Omental fat pad (tissue), 3 donors: ENCODE measurements at regions not wholly inside any gene's neighbourhood (a gene's known extent, or its start where the extent isn't known, plus 50 kb on each side); places are given as distances from the start of the nearest gene placed in this dataset.
"Not testable (repeated sequence)": the region's sequence is repeated elsewhere in the genome, so short reads cannot be mapped to it uniquely, and the experiment has no call there.

Experiments used
- ATAC-seq: fragments of 150-250 bp; one replicate; pipeline ENCODE4 v1.9.1; 2016; ENCODE audit warnings: mild to moderate bottlenecking, moderate library complexity; ENCODE audit not compliant: low FRiP score
- DNase-seq: peaks from one replicate; pipeline ENCODE4 v3.0.0-alpha.2; 2019; ENCODE audit warnings: low spot score
- TF ChIP-seq, protein P1 (sequence below), 3 donors: fragments of 450-650 bp; IDR thresholded peaks; one replicate each; pipeline ENCODE4 v1.5.1; 2016 to 2017; ENCODE audit warnings: antibody characterized with exemption in 3 of 3, mild to moderate bottlenecking in 3 of 3, moderate library complexity in 2 of 3

DNA sequence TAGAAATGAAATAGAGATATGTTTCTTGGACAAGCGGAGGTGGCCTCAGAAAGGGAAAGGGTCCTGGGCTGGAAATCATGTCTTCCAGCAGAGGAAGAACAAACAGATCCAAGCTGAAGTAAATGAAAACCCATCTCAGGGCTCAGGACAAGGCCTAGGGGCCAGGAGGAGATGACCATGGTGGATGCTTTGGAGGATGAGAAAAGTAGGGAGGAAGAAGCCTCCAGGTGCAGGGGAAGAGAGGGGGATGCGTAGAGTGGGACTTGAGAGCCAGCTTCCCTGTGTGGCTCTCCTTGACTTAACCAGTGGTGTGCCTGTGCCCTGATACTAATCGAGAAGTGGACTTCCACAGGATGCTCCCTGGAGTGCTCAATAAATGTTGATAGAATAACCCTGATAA is 203.2 kb downstream of the FAM43A start:
- TF ChIP-seq, protein P1, sequence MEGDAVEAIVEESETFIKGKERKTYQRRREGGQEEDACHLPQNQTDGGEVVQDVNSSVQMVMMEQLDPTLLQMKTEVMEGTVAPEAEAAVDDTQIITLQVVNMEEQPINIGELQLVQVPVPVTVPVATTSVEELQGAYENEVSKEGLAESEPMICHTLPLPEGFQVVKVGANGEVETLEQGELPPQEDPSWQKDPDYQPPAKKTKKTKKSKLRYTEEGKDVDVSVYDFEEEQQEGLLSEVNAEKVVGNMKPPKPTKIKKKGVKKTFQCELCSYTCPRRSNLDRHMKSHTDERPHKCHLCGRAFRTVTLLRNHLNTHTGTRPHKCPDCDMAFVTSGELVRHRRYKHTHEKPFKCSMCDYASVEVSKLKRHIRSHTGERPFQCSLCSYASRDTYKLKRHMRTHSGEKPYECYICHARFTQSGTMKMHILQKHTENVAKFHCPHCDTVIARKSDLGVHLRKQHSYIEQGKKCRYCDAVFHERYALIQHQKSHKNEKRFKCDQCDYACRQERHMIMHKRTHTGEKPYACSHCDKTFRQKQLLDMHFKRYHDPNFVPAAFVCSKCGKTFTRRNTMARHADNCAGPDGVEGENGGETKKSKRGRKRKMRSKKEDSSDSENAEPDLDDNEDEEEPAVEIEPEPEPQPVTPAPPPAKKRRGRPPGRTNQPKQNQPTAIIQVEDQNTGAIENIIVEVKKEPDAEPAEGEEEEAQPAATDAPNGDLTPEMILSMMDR (IDR thresholded peaks at IDR 0.05) = no peak
- ATAC-seq (no peak), DNase-seq (no peak)

DNA sequence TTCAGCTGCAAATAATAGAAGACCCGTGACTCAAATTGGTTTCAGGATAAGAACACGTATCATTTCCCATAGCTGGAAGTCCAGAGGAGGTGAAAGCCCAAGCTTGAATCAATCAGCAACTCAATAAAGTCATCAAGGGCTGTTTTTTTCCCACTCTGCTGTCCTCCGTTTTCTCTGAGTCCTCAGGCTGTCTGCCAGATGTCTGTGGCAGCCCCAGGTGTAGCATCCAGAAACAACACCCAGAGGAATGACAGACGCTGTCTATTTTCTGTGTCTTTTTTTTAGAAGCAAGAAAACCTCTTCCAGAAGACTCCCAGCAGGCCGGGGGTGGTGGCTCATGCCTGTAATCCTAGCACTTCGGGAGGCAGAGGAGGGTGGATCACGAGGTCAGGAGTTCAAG is 204.4 kb downstream of the FAM43A start:
- ATAC-seq (no peak), DNase-seq (no peak)
- TF ChIP-seq, protein P1 (IDR thresholded peaks at IDR 0.05) = no peak

DNA sequence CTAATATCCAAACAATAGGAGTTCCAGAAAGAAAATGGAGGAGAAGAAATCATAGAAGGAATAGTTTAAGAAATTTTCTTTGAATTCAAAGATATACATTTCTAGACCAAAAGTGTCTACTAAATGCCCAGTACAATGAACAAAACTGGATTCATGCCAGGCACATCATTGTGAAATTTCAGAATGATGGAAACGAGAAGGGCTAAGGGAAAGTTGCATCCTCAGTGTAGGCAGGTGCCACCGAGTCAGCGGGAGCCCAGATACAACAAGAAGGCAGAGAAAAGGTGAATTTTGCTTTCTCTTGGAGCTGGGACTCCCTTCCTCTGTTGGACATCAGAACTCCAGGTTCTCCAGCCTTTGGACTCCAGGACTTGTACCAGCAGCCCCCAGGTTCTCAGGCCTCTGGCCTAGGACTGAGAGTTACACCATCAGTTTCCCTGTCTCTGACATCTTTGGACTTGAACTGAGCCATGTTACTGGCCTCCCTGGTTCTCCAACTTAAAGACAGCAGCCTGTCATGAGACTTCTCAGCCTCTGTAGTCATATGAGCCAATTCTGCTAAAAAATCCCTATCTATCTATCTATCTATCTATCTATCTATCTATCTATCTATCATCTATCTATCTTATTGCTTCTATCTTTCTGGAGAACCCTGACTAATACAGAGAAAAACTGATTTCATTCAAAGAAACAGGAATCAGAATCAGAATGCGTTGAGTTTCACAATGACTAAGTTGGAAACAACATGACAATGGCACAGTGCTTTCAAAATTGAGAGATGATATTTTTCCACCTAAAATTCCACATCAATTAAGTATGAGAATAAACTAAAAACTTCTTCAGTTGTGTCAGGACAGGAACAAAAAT is 207.7 kb downstream of the FAM43A start:
- DNase-seq = no peak
- no peak for ATAC-seq
- TF ChIP-seq, protein P1 (IDR thresholded peaks at IDR 0.05) = no peak

DNA sequence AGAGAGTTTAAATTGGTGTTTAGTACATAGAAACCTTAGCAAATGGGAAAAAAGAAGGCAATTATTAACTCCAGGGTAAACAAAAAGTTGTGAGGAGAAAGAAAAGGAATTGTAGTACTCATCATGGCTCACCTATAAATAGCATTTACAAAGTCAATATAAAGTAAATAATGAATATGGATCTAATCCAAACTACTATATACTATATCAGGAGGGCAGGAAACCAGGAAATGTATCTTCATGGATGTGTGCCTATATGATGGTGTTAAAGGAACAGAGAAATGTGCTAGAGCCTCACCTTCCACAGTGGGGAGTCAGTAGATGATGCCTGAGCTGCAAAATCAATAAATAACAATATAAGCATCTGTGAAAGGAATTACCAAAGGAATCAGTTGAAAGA is 208.9 kb downstream of the FAM43A start:
- ATAC-seq = no peak
- TF ChIP-seq, protein P1 (IDR thresholded peaks at IDR 0.05) = no peak

DNA sequence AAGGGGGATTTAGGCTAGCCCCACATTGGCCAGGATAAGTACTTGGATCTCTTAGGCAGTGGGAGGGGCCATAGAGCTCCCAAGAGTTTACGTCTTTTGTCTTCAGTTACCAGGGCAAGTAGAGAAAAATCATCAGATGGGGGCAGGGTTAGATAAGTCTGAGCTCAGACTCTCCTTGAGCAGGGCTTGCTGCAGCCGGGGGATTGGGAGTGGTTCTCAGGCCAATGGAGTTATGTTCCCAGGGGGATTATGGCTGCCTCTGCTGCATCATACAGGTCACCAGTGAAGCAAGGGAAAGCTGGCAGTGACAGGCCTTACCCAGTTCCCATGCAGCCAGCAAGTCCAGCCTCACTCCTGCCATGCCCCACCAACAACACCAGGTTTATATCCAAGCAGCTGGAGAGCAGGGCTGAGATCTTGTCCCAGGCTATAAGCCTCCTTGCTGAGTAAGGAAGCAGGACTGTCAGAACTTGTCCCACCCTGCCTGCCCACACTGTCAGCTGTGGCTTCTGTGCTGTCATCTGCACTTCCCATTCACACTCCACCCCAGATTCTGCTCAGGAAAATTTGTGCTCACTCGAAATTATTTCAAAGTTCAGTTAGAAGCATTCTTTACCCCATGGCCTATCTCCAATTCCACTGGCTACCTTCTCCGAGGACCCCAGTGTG is 215.3 kb downstream of the FAM43A start:
- TF ChIP-seq, protein P1 (IDR thresholded peaks at IDR 0.05) = no peak
- DNase-seq (no peak), ATAC-seq (no peak)

More for the DNA sequence above, 208.9 kb downstream of the FAM43A start:
- DNase-seq = no peak

DNA sequence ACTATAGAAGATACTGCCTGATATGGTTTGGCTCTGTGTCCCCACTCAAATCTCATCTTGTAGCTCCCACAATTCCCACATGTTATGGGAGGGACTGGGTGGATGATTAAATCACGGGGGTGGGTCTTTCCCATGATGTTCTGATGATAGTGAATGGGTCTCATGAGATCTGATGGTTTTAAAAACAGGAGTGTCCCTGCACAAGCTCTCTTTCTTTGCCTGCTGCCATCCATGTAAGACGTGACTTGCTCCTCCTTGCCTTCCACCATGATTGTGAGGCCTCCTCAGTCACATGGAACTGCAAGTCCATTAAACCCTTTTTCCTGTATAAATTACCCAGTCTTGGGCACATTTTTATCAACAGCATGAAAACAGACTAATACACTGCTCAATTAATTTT is 217.8 kb downstream of the FAM43A start:
- DNase-seq, ATAC-seq: not testable (repeated sequence)

DNA sequence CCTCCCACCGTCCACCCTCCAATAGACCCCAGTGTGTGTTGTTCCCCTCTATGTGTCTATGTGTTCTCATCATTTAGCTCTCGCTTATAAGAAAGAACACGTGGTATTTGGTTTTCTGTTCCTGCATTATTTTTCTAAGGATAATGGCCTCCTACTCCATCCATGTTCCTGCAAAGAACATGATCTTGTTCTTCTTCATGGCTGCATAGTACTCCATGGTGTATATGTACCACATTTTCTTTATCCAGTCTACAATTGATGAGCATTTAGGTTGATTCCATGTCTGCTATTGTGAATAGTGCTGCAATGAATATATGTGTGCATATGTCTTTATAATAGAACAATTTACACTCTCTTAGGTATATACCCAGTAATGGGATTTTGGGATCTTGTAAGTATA is 219.3 kb downstream of the FAM43A start:
- not testable (repeated sequence) for ATAC-seq

DNA sequence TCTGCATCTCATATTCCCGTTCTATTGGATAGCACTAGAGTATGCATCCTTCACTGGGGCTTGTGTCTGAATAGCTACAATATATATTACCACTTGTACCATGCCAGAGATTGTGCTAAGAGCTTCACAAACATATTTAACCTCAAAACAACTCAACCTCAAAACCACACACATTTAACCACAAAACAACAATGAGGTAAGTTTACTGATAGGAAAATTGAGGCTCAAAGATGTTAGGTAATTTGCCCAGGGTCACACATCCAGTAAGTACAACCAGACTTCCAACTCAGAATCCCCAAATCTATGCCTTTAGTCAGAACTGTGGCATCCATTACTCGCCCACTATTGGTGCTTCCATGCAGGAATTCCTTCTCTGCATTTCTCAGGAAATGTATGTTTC is 220.0 kb downstream of the FAM43A start:
- ATAC-seq (no peak), DNase-seq (no peak)
- TF ChIP-seq, protein P1 (IDR thresholded peaks at IDR 0.05) = no peak

More for the DNA sequence above, 219.3 kb downstream of the FAM43A start:
- not testable (repeated sequence) for DNase-seq
